NCI-H1092 treated with DMSO at 0.1 percent for 48 hours (cell line): ENCODE measurements at regions not wholly inside any gene's neighbourhood (a gene's known extent, or its start where the extent isn't known, plus 50 kb on each side); places are given as distances from the start of the nearest gene placed in this dataset.
"Not testable (repeated sequence)": the region's sequence is repeated elsewhere in the genome, so short reads cannot be mapped to it uniquely, and the experiment has no call there.

Source experiments
- DNase-seq: peaks from one replicate; lab custom pipeline; 2025; lab: John Stamatoyannopoulos, UW

DNA sequence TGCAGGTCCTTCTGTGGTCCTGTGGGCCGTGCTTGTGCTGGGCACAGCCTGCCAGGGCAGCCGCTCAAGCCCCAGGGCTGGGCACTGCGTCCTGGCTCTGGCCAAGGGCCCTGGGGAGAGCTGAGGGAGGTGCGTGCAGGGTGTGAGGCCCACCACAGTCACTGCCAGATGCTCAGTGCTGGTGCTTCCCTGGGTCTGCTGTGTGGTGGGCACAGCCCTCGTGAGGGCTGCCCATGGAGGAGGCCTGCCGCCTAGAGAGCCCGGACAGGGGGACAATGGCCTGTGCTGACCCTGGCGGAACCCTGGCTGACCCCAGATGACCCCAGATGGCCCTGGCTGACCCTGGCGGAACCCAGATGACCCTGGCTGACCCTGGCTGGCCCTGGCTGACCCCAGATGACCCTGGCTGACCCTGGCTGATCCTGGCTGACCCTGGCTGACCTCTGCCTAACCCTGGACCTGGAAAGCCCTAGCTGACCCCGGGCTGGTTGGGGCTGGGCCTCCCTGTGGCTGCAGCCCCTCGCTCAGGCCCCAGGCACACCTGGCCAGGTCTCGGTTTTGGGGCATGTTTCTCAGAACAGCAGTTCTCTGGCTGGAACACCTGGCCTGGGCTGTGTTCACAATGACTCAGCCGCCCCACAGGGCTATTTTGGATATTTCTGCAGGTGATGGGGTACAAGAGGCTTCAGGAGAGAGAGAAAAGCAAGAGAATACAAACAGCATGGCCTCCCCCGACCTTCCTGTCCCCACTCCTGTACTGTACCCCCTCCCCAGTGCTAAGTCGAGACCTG, 55.4 kb downstream of the TMEM121 start:
- no peak for DNase-seq

DNA sequence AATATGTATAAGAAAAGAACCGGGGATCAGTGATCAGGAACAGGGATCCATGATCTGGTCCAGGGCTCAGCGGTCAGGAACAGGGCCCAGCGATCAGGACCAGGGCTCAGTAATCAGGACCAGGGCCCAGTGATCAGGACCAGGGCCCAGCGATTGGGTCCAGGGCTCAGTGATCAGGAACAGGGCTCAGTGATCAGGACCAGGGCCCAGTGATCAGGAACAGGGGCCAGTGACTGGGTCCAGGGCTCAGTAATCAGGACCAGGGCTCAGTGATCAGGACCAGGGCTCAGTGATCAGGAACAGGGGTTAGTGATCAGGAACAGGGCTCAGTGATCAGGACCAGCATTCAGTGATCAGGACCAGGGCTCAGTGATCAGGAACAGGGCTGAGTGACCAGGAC, 56.3 kb downstream of the TMEM121 start:
- DNase-seq = no peak

DNA sequence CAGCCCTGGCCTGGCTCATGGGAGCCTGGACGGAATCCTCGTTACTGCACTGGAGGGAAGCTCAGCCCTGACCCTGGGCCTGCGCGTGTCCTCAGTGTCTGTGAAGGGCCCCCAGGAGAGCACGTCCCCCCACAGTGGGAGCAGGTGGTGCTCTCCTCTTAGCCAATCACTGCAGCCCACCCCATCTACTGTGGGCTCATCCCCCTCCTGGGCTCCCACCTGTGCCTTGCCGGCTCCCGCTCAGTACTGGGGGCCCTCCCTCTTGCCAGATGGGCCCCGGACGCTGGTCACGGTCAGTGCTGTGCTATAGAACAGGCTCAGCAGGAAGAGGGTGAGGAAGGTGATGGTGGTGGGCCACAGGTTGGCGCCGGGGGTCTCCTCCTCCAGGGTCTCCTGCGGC, 57.5 kb downstream of the TMEM121 start:
- DNase-seq = not testable (repeated sequence)

DNA sequence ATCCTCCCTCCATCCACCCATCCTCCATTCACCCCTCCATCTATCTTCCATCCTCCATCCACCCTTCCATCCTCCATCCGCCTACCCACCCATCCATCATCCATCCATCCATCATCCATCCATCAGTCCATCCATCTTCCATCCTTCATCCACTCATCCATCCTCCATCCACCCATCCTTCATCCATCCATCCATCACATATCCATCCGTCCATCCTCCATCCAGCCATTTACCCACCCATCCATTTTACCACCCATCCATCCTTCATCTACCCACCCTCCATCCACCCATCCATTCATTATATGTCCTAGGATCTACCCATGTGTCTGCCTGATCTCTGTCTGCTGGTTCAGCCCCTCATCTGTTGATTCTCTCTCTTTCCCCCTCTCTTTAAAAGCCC, 58.9 kb downstream of the TMEM121 start:
- DNase-seq = not testable (repeated sequence)

DNA sequence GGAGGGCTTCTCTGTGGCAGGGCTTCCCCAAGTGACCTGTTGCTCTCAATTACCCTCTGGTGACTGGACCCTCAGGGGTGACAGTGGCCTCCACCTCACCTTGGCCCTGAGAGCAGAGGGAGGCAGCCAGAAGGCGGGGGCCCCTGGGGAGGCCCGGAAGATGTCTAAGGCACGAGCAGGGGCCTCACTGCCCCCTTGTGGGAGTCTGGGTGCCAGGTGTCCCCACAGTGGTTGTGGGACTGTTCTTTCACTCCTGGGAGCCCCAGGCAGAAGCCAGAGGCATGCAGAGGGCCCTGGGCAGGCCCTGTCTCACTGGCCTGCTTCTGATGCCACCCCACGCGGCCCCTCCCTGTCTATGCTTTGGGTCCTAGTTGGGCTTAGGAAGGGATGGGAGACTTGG, 59.3 kb downstream of the TMEM121 start:
- DNase-seq = not testable (repeated sequence)

DNA sequence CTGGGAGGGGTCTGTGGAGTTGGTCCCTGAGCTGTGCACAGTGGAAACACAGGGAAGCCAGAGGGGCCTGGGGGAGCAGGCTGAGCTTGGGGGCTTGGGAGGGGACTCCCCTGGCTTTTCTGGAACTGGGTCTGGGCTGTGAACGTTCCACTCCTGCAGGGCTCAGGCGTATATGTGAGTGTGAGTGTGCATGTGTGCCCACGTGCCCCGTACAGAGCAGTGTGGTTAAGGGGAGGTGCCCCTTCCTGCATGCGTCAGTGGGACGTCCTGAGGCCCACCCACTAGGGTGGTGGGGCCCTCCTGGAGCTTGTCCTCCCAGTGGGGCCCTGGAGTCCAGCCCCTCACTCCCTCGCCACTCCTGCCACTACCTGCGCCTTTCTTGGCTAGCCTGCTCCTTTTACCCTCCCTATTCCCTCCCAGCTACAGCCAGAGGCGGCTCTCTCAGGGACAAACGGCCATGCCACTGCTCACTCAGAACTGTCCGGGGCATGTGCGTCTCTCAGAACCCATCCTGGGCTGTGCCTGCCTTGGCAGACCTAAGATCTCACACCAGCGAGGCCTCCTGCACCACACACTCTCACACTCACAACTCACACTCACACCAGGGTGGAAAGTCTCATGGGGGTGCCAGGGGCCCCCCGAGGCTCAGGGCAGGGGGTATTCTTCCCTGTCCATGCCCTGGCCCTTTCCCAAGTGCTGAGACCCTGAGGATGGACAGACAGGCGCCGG, 59.9 kb downstream of the TMEM121 start:
- DNase-seq = not testable (repeated sequence)

DNA sequence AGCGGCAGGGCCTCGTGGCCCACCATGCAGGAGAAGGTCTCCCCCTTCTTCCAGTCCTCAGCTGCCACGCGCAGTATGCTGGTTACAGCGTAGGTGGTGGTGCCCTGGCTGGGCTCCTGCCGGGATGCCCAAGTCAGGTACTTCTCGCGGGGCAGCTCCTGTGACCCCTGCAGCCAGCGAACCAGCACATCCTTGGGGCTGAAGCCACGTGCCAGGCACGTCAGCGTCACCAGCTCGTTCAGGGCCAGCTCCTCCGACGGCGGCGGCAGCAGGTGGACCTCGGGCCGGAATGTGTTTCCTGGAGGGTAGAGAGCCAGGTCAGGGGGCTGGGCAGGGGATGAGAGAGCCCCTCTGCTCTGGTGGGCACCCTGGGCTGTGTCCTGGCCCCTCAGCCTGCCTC, 60.7 kb downstream of the TMEM121 start:
- DNase-seq = not testable (repeated sequence)

DNA sequence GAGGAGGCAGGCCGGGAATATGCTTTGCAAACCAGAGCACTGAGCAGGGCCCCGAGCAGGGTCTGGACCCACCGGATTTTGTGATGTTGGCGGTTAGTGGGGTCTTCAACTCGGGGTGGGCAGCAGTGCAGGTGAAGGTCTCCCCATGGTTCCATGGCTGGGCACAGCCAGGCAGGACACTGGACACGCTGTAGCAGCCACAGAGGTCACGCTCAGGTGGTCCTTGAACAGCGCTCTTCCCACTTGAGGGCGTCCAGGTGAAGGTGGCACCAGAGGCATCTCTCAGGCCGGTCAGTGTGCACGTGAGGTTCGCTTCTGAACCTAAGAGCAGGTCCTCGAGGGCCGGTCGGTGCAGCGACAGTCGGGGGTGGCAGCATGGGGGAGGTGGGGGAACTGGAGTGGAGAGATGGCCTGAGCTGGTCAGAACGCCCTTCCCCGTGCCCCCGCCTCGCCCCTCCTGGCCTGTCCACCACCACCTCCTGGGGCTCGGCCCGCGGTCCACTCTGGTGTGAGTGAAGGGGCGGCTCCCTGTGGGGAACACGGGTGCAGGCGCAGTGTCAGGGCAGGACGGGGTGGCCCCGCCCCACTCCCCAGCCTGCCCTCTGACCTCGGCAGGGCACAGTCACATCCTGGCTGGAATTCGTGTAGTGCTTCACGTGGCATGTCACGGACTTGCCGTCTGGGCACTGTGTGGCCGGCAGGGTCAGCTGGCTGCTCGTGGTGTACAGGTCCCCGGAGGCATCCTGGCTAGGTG, 61.3 kb downstream of the TMEM121 start:
- DNase-seq = not testable (repeated sequence)

DNA sequence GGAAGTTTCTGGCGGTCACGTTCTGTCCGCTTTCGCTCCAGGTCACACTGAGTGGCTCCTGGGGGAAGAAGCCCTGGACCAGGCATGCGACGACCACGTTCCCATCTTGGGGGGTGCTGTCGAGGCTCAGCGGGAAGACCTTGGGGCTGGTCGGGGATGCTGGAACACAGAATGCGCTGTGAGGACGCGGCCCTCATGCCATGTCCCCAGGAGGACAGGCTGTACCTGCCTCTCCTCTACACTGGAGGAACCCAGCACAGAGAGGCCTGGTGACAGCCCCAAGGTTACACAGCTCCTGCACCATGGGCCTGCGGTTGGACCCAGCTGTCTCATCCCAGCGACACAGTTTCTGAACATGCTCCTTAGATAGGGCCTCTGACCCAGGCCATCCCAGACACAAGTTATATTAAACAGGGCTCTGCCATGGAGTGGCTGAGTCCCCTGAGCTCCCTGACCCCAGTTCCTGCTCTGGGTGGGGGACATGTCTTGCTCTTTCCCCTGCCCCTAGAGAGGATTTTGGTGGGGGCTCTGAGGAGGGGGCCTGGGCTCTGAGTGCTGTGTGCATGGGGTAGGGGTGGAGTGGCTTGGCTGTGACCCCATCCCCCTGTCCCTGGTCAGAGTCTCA, 62.0 kb downstream of the TMEM121 start:
- no peak for DNase-seq

DNA sequence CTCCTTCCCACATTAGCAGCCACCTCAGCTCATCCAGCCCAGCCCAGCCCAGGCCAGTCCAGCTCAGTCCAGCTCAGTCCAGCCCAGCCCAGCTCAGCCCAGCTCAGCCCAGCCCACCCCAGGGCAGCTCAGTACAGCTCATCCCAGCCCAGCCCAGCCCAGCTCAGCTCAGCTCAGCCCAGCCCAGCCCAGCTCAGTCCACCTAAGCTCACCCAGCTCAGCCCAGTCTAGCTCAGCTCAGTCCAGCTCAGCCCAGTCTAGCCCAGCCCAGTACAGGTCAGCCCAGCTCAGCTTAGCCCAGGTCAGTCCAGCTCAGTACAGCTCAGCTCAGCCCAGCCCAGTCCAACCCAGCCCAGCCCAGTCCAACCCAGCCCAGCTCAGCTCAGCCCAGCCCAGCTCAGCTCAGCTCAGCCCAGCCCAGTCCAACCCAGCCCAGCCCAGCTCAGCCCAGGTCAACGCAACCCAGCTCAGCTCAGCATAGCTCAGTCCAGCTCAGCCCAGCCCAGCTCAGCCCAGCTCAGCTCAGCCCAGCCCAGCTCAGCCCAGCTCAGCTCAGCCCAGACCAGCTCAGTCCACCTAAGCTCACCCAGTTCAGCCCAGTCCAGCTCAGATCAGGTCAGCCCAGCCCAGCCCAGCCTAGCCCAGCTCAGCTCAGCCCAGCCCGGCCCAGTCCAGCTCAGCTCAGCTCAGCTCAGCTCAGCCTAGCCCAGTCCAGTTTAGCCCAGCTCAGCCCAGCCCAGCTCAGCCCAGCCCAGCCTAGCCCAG, 63.0 kb downstream of the TMEM121 start:
- DNase-seq = no peak

DNA sequence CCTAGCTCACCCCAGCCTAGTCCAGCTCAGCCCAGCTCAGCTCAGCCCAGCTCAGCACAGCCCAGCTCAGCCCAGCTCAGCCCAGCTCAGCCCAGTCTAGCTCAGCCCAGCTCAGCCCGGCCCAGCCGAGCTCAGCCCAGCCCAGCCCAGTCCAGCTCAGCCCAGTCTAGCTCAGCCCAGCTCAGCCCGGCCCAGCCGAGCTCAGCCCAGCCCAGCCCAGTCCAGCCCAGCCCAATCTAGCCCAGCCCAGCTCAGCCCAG, 63.5 kb downstream of the TMEM121 start:
- DNase-seq = not testable (repeated sequence)

DNA sequence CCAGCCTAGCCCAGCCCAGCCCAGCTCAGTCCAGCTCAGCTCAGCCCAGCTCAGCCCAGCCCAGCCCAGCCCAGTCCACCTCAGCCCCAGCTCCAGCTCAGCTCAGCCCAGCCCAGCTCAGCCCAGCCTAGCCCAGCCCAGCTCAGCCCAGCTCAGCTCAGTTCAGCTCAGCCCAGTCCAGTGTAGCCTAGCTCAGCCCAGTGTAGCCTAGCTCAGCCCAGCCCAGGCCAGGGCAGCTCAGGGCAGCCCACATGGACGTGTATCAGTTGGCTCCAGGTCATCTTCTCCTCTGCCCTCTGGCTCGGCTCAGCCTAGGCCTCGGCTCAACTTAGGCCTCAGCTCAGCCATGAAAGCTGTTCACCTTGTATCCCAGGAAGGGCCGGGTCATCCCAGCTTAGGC, 64.7 kb downstream of the TMEM121 start:
- no peak for DNase-seq

DNA sequence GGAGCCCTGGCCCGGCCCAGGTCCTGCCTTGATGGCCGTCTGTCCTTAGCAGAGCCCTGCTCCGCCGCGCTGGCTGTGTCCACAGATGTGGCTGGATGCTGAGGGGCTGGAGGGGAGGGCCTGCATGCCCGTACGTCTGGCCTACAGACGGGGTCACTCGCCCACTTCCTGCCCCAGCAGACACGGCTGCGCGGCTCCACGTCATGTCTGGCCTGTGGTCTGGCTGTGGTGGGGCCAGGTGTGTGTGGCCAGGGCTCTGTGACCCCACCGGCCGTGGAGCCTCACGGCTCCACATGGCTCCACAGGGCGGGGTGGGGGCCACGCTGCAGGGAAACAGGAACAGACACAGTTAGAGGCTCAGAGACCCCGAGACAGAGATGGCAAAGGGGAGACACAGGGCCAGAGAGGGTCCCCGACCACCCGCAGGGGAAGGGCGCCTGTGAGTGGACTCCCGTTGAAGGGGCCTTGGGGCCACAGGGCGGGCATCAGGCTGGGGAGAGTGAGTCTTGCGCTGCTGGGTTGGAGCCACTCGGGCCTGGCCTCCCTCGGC, 65.5 kb downstream of the TMEM121 start:
- DNase-seq = not testable (repeated sequence)

DNA sequence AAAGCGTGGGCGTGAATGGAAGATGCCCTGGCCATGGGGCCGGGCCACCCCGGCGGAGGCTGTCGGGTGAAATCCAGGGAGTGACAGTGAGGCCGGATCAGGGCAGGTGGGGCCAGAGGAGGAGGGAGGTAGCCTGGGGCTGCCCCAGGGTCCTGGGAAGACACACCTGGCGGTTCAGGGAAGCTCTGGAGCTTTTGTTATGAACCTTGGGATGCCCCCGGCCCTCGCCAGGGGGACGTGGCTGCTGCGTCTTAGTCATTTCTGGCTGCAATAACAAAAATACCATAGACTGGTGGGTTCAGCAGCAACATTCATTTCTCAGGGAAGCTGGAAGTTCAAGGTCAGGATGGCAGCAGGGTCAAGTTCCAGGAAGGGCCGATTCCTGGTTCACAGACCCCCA, 66.3 kb downstream of the TMEM121 start:
- not testable (repeated sequence) for DNase-seq

DNA sequence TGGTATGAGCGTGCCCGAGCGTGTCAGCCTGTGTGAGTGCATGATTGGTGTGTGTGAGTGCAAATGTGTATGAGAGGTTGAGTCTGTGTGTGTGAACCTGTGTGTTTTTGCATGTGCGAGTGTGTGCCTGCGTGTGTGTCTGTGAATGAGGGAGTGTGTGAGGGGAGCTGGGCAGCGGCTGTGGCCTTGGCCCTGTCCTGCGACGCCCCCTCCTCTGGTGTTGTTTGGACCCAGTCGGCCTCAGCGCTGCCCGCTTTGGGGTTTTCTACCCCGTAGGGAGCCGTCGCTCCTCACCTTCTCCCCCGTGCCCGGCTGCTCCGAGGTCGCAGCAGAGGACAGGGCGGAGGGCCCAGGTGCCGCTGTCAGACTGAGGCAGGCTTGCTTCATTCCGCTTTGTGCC, 69.0 kb downstream of the TMEM121 start:
- DNase-seq = not testable (repeated sequence)

DNA sequence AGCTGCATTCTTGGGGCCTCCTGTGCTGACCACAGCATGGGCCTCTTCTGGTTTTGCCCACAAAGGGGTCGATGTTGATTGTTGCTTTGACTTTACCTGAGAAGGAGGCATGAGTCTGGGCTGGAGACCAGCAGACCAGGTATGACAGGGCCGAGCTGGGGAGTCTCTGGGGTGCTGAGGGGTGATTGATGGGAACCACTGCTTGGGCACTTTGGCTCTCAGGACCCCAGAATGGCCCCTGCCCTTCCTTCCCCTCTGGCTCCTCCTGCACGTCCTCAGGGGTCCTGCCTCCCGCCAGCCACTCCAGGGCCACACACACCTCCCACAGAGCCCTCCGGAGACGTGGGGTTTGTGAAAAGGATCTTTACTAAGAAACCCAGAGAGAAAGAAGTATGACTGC, 70.0 kb downstream of the TMEM121 start:
- DNase-seq = not testable (repeated sequence)

DNA sequence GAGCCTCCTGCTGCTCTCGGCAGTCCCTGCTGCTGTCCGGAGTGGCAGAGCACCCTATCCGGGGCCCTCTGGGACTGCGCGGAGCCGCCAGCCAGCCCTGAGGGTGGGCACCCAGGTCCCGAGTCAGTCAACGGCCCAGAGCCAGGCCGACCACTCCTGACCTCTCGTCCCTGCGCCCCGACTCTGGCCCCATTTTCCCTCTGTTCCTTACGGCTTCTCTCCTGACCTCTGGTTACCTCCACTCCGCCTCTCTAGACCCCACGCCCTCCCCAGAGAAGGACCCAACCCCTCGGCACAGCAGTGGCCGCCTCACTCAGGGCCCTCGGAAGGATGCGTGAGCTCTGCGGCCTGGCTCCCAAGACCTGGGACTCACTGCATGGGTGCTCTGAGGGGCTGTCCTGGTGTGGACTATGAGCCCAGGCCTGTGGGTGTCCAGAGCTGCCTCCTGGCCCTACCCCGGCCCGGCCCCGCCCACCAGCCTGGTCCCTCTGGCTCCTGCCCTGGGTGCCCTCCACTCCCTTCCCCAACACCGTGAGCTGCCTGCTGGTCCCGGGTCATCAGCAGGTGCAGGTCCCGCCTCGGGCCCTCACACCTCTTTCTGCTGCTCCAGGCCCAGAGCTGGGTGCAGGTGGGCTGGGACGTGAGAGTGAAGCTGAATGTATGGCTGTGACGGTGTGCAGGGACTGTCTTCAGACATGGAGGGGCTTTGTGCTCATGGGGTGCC, 71.8 kb downstream of the TMEM121 start:
- DNase-seq = not testable (repeated sequence)

DNA sequence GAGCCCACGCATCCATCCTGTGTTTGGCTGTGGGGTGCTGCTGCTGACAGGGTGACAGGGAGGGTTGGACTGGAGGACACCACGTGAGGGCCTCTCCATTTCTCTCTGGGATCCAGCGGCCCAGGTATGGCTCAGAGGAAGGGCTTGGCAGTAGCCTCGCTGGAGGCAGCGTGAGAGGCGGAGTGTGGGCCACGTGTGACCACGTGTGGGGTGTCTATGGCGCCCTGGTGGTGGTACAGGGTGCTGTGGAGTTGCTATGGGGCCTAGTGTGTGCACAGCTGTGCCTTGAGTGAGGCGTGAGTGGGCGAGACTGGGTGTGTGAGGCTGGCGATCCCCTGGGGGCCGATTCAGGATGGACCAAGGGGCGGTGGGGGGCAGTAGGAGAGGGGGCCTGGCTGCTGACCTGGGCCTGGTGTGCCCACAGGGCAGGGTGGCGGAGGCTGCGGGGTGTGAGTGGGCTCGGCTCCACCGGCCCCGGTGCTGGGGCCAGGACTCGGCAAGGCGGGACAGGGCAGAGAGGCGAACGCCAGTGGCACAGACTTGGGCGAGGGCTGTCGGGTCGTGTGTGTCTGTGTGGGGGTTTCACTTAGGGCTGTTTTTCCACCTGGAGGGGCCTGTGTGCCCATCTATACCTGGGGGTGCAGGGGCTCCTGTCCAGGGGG, 72.7 kb downstream of the TMEM121 start:
- not testable (repeated sequence) for DNase-seq

DNA sequence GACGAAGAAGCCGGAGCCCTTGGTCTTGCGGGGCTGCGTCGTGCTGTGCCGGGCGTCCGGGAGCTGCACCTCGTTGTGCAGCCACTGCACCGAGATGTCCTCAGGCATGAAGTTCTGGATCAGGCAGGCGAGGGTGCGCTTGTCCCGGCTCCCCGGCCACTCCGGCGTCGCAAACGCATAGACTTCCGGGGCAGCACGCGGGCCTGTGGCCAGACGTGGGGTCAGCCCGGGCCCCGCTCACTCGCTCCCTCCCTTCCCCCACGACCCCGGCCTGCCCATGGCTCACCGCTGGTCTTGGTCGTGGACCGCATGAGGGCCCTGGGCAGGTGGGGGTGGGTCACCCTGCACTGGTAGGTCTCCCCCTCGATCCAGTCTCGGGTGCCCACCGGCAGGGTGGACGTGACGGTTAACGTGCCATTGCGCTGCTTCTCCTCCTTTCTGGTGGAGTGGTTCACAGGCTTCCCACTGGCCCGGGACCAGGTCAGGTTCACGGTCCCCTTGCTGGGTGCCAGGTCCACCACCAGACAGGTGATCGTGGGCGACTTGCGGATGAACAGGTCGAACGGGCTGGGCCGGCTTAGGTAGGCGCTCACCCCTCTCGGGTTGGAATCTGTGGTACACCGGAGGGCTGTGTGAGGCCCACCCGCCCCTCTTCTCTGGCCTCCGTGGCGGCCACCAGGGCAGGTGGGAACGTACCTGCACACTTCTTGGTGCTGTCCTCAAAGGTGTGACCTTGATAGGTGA, 74.0 kb downstream of the TMEM121 start:
- DNase-seq = not testable (repeated sequence)
